ENCODE measurements at regions not wholly inside any gene's neighbourhood (a gene's known extent, or its start where the extent isn't known, plus 50 kb on each side); places are given as distances from the start of the nearest gene placed in this dataset.

- TF ChIP-seq CTBP2 (IDR thresholded peaks at IDR 0.05; ENCODE audit: borderline replicate concordance, insufficient read depth, insufficient read length, low read length), result no peak
Measured at GRCh38 chr14:45705940-45706534, 453.0 kb upstream of the MIS18BP1 start (continued).

Measured in H1 (cell line).